OCI-LY3 (cell line): ENCODE measurements at regions not wholly inside any gene's neighbourhood (a gene's known extent, or its start where the extent isn't known, plus 50 kb on each side); places are given as distances from the start of the nearest gene placed in this dataset.

Experiments
- CTCF ChIP-seq: fragments of 200-600, 300-600 bp; sonication (generic); IDR thresholded peaks from 2 replicates; pipeline ENCODE4 v1.5.1; 2014; ENCODE audit warnings: antibody characterized with exemption, low read length, low read depth
- EZH2phosphoT487 ChIP-seq: fragments of 200-600 bp; shearing (Covaris generic); IDR thresholded peaks from 2 replicates; pipeline ENCODE4 v1.6.1; 2018; ENCODE audit warnings: antibody characterized with exemption, mixed run types, low read depth

DNA sequence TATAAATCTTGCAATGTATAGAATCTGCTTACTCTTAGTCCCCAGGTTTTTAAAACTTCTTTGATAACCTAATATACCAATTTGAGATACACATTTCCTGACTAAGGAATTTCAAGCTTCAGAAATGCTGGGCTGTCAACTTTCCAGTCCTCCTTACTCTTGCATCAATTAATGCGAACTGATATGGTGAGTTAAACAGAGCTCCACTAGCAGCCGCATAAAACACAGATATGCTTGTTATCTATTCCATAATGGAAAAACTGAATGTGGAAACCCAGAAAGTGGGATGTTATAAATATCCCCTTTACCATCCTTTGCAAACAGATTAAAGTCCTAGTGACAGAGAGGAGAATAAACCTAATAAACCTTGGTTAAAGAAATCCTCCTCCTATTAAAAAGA, 1913.7 kb downstream of the STIM2 start:
- TF ChIP-seq CTCF (no peak), EZH2phosphoT487 (no peak)
